ENCODE measurements at regions not wholly inside any gene's neighbourhood (a gene's known extent, or its start where the extent isn't known, plus 50 kb on each side); places are given as distances from the start of the nearest gene placed in this dataset.

DNA sequence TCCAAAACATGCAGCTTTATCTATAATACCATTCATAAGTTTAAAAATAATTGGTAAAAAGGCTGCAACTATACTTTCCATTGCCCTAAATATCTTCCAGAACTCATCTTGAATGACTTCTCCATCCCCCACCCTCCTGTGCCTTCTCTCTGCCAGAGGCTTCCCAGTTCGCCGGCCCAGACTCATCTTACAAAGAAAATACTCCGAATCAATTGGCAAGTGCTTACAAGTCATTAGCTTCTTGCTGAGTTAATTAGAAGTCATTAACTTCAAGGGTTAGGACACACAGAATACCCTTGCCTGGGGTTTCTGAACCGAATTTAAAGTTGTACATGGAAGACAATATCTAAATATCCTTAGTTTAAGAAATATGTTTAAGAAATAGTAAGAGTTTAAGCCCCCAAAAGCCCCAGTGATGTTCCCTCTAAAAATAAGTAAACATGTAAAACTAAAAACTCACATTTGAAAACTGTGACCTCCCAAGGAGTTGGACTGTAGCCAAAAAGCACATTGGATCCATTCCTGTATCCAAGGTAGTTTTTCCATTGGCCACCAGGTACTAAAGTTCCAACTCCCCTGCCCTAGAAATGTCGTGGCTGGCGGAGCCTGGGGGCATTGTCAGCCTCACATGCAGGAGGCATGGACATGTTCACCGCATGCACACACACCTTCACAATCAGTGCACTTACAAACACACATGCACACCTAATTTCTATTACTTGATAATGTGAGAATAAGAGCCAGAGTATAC, 535.2 kb upstream of the FAT1 start:
- no CpG with 5 or more reads among the region's 7 CpGs for WGBS (ENCODE audit: insufficient coverage, low lambda C conversion rate)
- Histone ChIP-seq H3K9me3 (ENCODE audit: control insufficient read depth, low read depth, low read length) (no peaks in the 10 kb centered on the region), H3K4me1 (ENCODE audit: control insufficient read depth, insufficient read depth, low read length) (no peaks in the 10 kb centered on the region), H3K27me3 (ENCODE audit: control insufficient read depth, insufficient read depth, low read length) (peaks cover 2% of the 10 kb centered on the region), H3K27ac (ENCODE audit: low read length) (no peak overlapping the region), H3K4me3 (ENCODE audit: low read length) (no peak overlapping the region), H3K36me3 (ENCODE audit: control insufficient read depth, insufficient read depth, low read length) (no peaks in the 10 kb centered on the region)
- no peak for DNase-seq

DNA sequence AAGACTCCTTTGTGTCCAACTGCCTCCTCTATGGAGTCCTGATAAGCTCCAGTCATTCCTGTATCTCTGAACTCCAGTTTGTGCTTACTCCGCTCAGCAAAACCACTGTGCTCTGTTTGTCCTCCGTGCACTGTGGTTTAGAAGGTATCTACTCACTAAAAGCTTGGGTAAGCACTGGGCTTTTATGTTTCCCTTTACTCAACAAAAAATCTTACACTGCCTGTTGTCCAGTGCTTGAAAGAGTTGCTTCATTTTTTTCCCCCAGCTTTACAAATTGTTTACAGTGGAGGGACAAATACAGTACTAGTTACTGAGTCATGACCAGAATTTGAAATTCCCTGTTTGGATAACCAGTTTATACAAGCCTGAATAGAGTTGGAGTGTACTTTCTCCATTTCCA, 545.3 kb upstream of the FAT1 start:
- WGBS (ENCODE audit: insufficient coverage, low lambda C conversion rate), result no CpG with 5 or more reads among the region's 2 CpGs
- Histone ChIP-seq H3K4me1 (ENCODE audit: control insufficient read depth, insufficient read depth, low read length) (no peaks in the 10 kb centered on the region), H3K27ac (ENCODE audit: low read length) (no peak overlapping the region), H3K9me3 (ENCODE audit: control insufficient read depth, low read depth, low read length) (no peaks in the 10 kb centered on the region), H3K36me3 (ENCODE audit: control insufficient read depth, insufficient read depth, low read length) (no peaks in the 10 kb centered on the region), H3K4me3 (ENCODE audit: low read length) (no peak overlapping the region), H3K27me3 (ENCODE audit: control insufficient read depth, insufficient read depth, low read length) (no peaks in the 10 kb centered on the region)
- DNase-seq, result no peak

- no peaks in the 10 kb centered on the region for H3K36me3 ChIP-seq (ENCODE audit: control insufficient read depth, insufficient read depth, low read length)
Observed at GRCh38 chr4:187270154-187270553, 546.5 kb upstream of the FAT1 start.

GRCh38 chr4:187271848-187272247, 548.2 kb upstream of the FAT1 start:
- no peak overlapping the region for H3K27ac ChIP-seq (ENCODE audit: low read length)
- H3K36me3 ChIP-seq (ENCODE audit: control insufficient read depth, insufficient read depth, low read length), result no peaks in the 10 kb centered on the region
- no peak for DNase-seq
- H3K4me3 ChIP-seq (ENCODE audit: low read length), result no peak overlapping the region
- H3K9me3 ChIP-seq (ENCODE audit: control insufficient read depth, low read depth, low read length), result no peaks in the 10 kb centered on the region
- H3K4me1 ChIP-seq (ENCODE audit: control insufficient read depth, insufficient read depth, low read length), result no peaks in the 10 kb centered on the region
- 80% methylated on average over 1 of the region's 2 CpGs for WGBS (ENCODE audit: insufficient coverage, low lambda C conversion rate)
- H3K27me3 ChIP-seq (ENCODE audit: control insufficient read depth, insufficient read depth, low read length), result no peaks in the 10 kb centered on the region

More at GRCh38 chr4:187270154-187270553, 546.5 kb upstream of the FAT1 start:
- no peak overlapping the region for H3K4me3 ChIP-seq (ENCODE audit: low read length)
- 50% methylated on average over 1 of the region's 3 CpGs for WGBS (ENCODE audit: insufficient coverage, low lambda C conversion rate)
- H3K27ac ChIP-seq (ENCODE audit: low read length), result no peak overlapping the region
- no peaks in the 10 kb centered on the region for H3K27me3 ChIP-seq (ENCODE audit: control insufficient read depth, insufficient read depth, low read length)
- H3K9me3 ChIP-seq (ENCODE audit: control insufficient read depth, low read depth, low read length), result no peaks in the 10 kb centered on the region
- H3K4me1 ChIP-seq (ENCODE audit: control insufficient read depth, insufficient read depth, low read length), result no peaks in the 10 kb centered on the region
- DNase-seq, result no peak

GRCh38 chr4:187274153-187274552, 550.5 kb upstream of the FAT1 start:
- Histone ChIP-seq H3K4me1 (ENCODE audit: control insufficient read depth, insufficient read depth, low read length) (no peaks in the 10 kb centered on the region), H3K27me3 (ENCODE audit: control insufficient read depth, insufficient read depth, low read length) (no peaks in the 10 kb centered on the region), H3K36me3 (ENCODE audit: control insufficient read depth, insufficient read depth, low read length) (no peaks in the 10 kb centered on the region), H3K27ac (ENCODE audit: low read length) (no peak overlapping the region), H3K4me3 (ENCODE audit: low read length) (no peak overlapping the region), H3K9me3 (ENCODE audit: control insufficient read depth, low read depth, low read length) (no peaks in the 10 kb centered on the region)
- 100% methylated on average over 1 of the region's 2 CpGs for WGBS (ENCODE audit: insufficient coverage, low lambda C conversion rate)
- DNase-seq, result no peak

DNA sequence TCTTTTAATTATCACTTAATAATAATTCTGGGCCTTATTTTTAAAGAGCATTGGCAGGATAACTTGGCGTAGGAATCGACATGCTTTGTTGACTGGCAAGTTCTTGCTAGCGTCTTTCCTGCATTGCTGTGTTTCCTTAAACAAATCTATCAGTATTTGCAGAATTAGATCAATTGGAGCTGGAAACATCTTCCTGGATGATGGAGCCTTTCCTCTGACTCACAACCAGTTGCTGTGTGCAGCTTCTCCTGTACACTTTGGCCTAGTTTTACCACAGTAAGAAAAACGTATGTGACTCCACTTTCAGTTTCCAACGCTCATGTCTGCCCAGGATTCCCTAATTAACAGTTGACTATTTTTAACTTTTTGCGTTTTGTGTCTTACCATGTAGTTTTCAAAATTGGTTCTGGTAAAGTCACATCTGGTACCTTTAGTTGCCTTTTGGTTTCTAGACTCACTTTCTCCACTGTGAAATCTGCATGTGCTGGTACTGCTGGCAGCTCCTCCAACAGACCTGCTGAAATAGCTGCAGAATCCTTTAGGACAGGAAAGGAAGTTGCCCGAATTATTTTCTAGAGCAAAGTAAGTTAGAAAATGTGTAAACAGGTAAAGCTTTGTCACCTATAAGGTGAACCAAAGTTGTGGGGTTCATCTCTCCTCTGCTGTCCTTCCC, 553.2 kb upstream of the FAT1 start:
- Histone ChIP-seq H3K36me3 (ENCODE audit: control insufficient read depth, insufficient read depth, low read length) (no peaks in the 10 kb centered on the region), H3K27ac (ENCODE audit: low read length) (no peak overlapping the region), H3K9me3 (ENCODE audit: control insufficient read depth, low read depth, low read length) (no peaks in the 10 kb centered on the region), H3K4me1 (ENCODE audit: control insufficient read depth, insufficient read depth, low read length) (no peaks in the 10 kb centered on the region), H3K27me3 (ENCODE audit: control insufficient read depth, insufficient read depth, low read length) (no peaks in the 10 kb centered on the region), H3K4me3 (ENCODE audit: low read length) (no peak overlapping the region)
- 86% methylated on average over 3 of the region's 7 CpGs for WGBS (ENCODE audit: insufficient coverage, low lambda C conversion rate)
- DNase-seq, result no peak

DNA sequence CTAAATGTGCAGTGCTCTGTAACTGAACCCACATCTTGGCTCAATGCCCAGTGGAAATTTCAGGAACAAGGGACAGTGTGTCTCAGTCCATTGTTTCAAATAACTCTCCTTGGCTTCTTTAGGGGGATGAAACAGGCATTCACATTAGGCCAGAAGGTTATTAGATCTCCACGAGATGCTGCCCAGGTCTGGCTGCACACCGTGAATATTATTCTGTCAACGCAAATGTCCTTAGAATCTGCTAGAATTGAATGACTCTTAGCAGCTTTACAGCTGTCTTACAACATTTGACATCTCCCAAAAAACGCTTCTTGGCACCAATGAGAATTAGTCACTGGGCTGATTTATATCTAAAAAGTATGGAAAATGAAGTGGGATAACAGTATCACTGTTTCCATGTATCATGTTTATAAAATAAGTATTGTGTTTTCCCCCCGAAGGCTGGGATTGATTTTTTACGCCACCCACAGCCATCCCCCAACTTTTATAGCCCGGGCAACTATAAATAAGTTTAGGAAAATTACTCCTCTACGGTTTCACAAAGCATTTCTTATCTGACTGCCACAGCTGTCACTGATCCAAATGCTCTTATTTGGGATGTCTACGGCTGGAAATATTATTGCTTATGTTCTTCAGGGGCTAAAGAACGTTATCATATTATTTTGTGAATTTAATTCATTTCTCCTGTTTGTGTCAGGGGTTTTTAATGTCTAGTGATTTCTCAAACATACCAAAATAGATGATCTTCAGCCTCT, 559.7 kb upstream of the FAT1 start:
- no peak for DNase-seq
- WGBS (ENCODE audit: insufficient coverage, low lambda C conversion rate), result 76% methylated on average over 3 of the region's 10 CpGs

DNA sequence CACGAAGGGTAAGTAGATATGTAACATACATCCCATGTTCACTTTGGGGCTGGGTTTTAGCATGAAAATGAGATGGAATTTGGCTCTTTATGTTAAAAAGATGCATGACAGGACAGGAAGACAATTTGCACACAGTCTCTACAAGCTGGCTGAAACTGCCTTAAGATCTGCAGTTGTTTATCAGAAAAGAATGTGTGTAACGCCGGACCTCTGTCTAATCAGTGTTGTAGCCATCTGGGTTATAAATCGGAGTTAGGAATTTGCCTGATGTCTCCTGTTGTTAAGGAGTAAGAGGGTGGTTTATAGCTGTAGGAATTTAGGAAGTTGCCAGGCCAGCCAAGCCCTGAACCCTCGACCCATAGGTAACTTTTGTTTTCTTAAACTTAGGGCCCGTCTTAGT, 562.9 kb upstream of the FAT1 start:
- Histone ChIP-seq H3K4me1 (ENCODE audit: control insufficient read depth, insufficient read depth, low read length) (peaks cover 9% of the 10 kb centered on the region), H3K27ac (ENCODE audit: low read length) (no peak overlapping the region), H3K27me3 (ENCODE audit: control insufficient read depth, insufficient read depth, low read length) (no peaks in the 10 kb centered on the region), H3K36me3 (ENCODE audit: control insufficient read depth, insufficient read depth, low read length) (no peaks in the 10 kb centered on the region), H3K9me3 (ENCODE audit: control insufficient read depth, low read depth, low read length) (no peaks in the 10 kb centered on the region), H3K4me3 (ENCODE audit: low read length) (no peak overlapping the region)
- 30% methylated on average over 2 of the region's 6 CpGs for WGBS (ENCODE audit: insufficient coverage, low lambda C conversion rate)
- peak in 1 of 2 donors; percentile 10 for DNase-seq

More for the DNA sequence above, 559.7 kb upstream of the FAT1 start:
- H3K9me3 ChIP-seq (ENCODE audit: control insufficient read depth, low read depth, low read length), result no peaks in the 10 kb centered on the region
- no peaks in the 10 kb centered on the region for H3K27me3 ChIP-seq (ENCODE audit: control insufficient read depth, insufficient read depth, low read length)
- H3K4me3 ChIP-seq (ENCODE audit: low read length), result no peak overlapping the region
- peaks cover 6% of the 10 kb centered on the region for H3K4me1 ChIP-seq (ENCODE audit: control insufficient read depth, insufficient read depth, low read length)
- H3K36me3 ChIP-seq (ENCODE audit: control insufficient read depth, insufficient read depth, low read length), result no peaks in the 10 kb centered on the region
- H3K27ac ChIP-seq (ENCODE audit: low read length), result no peak overlapping the region

DNA sequence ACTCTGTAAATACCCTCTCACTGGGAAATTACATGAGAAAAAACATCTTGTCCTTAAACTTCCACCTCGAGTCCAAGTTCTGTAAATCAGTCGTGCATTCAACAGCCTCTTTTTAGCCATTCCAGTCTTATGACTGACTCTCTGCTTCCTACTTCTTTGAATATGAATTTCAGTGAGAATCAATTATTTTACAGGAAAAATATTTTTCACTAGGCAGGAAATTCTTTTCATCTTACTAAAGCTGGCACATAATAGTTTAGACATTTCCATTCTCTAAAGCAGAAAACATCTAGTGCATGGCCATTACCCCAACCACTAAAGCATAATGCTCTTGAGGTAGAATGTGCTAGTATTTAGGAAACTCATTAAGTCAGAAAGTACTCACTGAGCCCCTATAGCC, 565.7 kb upstream of the FAT1 start:
- H3K9me3 ChIP-seq (ENCODE audit: control insufficient read depth, low read depth, low read length), result no peaks in the 10 kb centered on the region
- H3K27ac ChIP-seq (ENCODE audit: low read length), result peak overlapping the region; percentile 25
- WGBS (ENCODE audit: insufficient coverage, low lambda C conversion rate), result 50% methylated on average over 2 of the region's 2 CpGs
- no peak overlapping the region for H3K4me3 ChIP-seq (ENCODE audit: low read length)
- H3K4me1 ChIP-seq (ENCODE audit: control insufficient read depth, insufficient read depth, low read length), result peaks cover 9% of the 10 kb centered on the region
- no peaks in the 10 kb centered on the region for H3K36me3 ChIP-seq (ENCODE audit: control insufficient read depth, insufficient read depth, low read length)
- H3K27me3 ChIP-seq (ENCODE audit: control insufficient read depth, insufficient read depth, low read length), result no peaks in the 10 kb centered on the region
- no peak for DNase-seq

DNA sequence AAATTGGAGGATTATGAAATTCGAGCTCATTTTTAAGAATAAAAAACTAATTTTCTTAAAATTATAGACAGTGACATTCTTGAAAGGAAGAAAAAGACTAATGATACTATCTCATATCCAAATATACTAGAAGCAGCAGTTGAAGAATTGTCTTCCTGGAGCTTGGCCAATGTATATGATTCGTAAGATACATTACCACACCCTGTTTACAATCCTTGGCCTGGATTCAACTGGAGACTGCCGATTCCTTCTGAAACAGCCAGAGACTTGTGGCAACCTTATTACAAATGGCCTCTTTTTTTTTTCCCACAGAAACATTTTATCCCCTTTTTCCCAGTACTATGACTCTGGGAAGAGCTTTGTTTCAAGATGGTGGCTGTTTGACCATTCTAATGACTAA, 571.2 kb upstream of the FAT1 start:
- no peaks in the 10 kb centered on the region for H3K36me3 ChIP-seq (ENCODE audit: control insufficient read depth, insufficient read depth, low read length)
- 81% methylated on average over 3 of the region's 3 CpGs for WGBS (ENCODE audit: insufficient coverage, low lambda C conversion rate)
- H3K27ac ChIP-seq (ENCODE audit: low read length), result no peak overlapping the region
- H3K27me3 ChIP-seq (ENCODE audit: control insufficient read depth, insufficient read depth, low read length), result no peaks in the 10 kb centered on the region
- H3K4me1 ChIP-seq (ENCODE audit: control insufficient read depth, insufficient read depth, low read length), result no peaks in the 10 kb centered on the region
- DNase-seq, result no peak
- no peak overlapping the region for H3K4me3 ChIP-seq (ENCODE audit: low read length)
- H3K9me3 ChIP-seq (ENCODE audit: control insufficient read depth, low read depth, low read length), result peaks cover 4% of the 10 kb centered on the region
